Left lobe of liver (tissue), 2 donors: ENCODE measurements at regions not wholly inside any gene's neighbourhood (a gene's known extent, or its start where the extent isn't known, plus 50 kb on each side); places are given as distances from the start of the nearest gene placed in this dataset.
"Not testable (repeated sequence)": the region's sequence is repeated elsewhere in the genome, so short reads cannot be mapped to it uniquely, and the experiment has no call there.

Experiments
- ATAC-seq: fragments of 200-7000 bp; cut with Tn5 transposase; one replicate; pipeline ENCODE4 v1.9.1; 2020; ENCODE audit warnings: mild to moderate bottlenecking, moderate library complexity
- DNase-seq: peaks from one replicate; pipeline ENCODE4 v3.0.0-alpha.2; 2020; ENCODE audit warnings: low spot score
- donor health status: DM: no; HTN: no; CAD: no; lungs with moderate emphysema.
- donor health status: DM: no; HTN: yes; CAD: no.

GRCh38 chr1:79781261-79781660, 774.7 kb upstream of the ADGRL4 start:
- no peak for DNase-seq
- no peak for ATAC-seq

DNA sequence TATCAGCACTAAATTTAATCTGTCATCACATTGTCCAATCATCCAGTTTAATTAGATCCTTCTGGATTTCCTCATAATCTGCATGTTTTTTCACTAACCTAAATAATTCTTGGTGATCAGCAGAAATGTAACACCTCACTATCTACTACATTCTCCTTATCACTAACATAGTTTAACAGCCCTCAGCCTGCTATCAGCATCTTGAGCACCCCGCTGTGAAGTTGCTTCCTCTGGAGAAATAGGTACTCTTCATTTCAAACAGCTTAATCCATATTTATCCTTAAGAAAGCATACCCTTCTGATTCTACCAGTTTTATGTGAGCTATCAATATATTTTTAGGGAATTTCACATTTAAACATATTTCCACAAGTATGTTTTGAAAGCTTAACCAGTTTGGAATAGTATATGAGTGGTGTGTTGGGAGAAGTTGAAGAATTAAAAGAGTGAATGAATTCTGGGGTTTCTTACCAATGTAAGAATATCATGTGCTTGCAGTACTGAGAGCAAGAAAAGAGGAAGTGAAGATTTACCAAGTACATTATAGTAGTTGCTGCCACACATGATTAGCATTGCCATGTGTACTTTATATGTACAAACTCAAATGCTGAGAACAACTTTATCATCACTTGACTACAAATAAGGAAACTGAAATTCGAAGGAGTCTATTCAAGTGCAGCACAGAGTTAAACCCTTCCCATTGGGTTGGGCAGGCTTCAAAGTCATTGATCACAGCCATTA, 771.1 kb upstream of the ADGRL4 start:
- DNase-seq (no peak), ATAC-seq (no peak)

- no peak for DNase-seq
- ATAC-seq: no peak
Measured at GRCh38 chr1:79775402-79775801, 768.9 kb upstream of the ADGRL4 start.

DNA sequence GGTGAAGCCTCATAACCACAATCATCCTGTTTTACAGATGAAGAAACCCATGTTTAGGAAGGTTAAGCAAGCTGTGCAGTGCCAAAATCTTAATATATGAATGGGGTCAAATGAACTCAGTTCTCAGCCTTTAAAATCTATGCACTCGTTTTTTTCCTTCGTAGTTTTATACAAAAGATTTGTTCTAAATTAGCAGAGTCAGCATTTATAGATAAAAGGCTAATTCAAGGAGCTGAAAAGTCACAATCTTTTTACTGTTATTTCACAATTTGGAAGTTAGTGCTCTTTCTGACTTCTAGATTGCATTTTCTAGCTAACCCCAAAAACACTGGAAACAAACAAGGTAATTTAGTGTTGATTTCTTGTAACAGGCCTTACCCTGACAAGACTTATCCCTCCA, 766.9 kb upstream of the ADGRL4 start:
- ATAC-seq (no peak), DNase-seq (no peak)

DNA sequence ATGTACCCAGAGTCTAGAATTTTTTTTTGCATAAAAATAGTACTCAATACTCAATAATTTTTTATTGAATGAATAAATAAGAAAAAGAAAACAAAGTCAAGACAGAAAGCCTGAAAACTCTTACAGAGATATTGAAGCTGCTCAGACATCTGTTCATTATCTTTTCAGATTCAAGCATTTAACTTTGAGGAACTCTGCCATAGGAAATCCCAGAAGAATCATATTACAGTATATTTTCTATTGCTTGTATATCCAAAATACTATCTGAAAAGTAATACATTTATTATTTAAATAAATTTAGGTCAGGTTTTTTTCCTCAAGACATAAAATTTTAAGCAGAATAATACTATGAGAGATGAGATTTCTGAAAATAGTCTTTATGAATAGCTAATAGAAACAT, 755.9 kb upstream of the ADGRL4 start:
- ATAC-seq (no peak), DNase-seq (no peak)

DNA sequence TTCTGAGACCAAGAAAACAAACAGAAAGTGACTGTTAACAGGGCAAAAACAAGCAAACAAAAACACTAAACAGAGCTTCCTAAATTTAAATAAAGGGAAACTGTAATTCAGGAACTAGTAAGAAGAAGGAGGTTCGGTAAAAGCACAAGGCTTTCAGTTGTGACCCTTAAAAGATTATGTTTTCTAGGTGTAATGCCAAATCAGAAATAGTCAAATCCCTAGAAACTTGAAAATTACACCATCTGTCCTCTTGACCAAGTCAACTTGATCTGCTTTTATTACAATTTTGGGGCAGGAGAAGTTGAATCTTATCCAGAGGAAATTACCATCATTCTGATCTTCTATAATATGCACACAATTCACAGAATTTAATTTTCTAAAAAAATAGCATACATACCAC, 754.0 kb upstream of the ADGRL4 start:
- DNase-seq: no peak
- no peak for ATAC-seq

GRCh38 chr1:79749607-79750006, 743.1 kb upstream of the ADGRL4 start:
- ATAC-seq: no peak
- no peak for DNase-seq

DNA sequence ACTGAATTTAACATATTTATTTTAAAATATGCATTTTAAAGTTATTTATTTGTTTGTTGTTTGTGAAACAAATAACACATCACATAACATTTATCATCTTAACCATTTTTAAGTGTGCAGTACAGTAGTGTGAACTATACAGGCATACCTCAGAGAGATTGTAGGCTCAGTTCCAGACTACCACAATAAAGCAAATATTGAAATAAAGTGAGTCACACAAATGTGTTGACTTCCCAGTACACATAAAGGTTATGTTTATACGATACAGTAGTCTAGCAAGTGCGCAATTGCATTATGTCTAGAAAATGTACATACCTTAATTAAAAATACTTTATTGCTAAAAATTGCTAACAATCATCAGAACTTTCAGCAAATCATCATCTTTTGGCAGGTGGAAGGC, 739.4 kb upstream of the ADGRL4 start:
- DNase-seq (no peak), ATAC-seq (no peak)

DNA sequence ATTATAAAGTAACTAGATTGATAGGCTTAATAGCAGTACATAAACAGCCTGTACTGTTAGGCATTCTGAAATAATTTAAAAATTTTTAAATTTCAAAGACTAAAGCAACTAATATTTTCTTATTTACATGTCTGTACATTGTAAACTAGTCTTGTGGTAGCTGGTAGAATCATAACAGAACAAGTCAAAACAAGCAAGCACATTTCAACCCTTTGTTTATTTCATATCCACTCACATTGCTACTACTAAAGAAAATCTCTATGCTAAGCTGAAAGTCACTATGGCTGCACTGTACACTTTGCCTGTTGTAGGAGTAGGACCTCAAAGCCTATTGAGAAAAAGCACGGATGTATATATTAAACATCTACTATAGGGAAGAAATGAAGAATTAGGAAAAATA, 738.2 kb upstream of the ADGRL4 start:
- DNase-seq (no peak), ATAC-seq (no peak)

DNA sequence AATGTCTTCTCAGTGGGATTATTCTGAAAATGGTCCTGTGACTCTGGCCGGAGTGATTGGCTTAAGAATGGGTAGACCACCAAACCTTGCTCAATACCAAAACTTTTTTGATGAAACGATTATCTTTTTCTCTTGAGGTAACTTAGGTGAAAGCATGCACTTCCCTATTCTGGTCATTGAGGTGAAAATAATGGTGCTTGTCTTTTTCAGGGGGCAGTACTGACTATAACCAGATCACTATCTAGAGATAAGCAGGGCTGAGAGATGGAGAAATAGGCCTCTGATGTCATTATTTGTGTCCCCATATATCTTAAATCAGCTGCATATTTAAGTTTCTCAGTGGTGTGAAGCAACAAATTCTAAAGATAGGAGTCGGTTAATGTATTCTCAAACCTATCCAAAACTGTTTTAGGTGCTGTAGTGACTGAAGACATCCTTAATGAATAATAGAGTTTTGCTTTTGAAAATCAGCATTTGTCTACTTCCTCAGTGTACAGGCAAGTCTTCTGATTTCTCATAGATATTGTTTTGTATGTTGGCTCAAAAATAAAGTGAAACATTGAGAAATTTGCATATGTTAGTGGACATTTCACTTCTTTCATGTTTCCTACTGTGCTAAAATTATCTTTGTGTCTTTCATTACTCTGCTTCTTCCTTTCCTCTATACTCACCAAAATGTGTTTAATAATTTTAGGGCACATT, 735.3 kb upstream of the ADGRL4 start:
- no peak for DNase-seq
- no peak for ATAC-seq

DNA sequence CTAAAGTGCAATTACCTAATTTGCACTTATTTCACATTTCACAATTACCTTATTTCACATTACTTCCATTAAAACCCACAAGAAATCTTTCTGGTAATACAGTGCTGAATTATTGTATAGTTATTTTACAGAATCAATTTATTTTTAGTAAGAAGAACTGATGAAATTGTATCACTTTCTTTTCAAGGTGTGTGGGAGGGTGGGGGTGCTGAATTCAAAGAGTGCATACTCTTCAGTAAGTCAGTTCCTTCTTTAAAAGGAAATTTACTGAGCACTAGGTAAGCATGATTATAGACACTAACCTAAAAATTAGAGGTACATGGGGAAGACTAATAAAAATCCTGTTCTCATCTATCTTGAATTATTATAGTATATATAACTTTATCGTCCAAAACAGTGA, 731.6 kb upstream of the ADGRL4 start:
- DNase-seq: no peak
- no peak for ATAC-seq

DNA sequence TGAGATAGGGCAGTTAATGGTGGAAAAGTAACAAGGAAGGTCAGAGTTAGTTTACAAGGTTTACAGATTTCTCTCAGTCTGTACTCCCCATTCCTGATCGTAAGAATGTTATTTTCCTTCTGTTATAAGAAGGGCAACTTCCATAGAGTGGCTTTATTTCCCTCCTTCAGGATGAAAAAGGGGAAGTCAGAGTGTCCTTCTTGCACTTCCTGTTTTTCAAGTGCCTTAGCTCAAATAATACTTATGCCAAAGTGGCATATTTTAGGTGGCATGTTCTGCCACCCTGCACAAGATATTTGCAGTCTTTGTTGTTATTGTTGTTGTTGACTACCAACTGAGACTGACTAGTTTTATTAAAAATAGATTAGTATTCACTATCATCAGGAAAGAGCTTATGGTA, 730.7 kb upstream of the ADGRL4 start:
- no peak for DNase-seq
- no peak for ATAC-seq

DNA sequence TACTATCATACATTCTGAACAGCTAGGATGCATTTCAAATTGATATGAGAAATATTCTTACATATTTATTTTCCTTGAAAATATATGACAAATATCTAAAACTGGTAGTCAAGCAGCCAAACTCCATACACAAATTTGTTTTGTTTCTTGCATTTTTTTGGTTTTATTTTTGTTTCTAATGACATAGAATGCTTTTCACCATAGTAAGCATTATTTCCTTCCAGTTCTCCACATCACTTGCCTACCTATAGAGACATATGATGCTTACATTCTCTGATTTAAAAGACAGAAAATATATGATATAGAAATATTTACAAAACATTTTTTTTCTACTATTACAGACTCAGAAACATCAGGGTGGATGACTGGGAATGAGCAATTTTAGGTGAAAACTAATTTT, 726.4 kb upstream of the ADGRL4 start:
- DNase-seq (no peak), ATAC-seq (no peak)

DNA sequence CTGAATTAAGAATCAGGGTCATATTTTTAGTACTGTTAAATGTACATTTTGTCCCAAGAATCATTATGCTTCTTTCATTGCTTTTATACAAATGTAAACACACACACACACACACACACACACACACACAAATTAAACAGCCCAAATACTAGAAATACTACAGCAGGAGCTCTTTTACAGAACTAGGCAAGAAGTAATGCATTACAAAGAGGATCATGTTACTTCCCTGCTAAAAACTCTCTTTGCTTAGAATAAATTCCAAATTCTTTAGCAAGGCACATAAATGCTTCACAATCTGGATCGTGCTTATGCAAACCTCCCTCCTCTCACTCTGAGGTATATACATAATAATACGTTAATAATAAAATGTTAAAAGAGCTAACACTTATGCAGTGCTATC, 720.4 kb upstream of the ADGRL4 start:
- no peak for ATAC-seq

DNA sequence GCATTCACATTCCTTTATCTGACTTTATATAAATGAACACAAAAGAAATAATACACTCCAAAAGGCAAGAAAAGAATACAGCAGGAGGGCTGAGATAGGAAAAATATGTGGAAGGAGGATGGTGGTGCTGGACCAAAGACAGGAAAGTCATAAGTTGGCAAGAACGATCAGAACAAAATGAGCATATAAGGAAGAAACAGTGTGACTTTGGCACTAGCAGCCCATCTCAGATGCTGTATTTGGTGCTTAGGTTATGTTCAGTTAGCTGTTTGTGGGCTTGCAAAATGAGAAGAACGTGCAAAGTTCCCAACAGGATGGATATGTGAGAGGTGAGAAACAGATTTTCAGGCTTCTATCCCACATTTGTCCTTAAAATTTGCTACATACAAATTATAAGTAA, 719.8 kb upstream of the ADGRL4 start:
- DNase-seq: no peak
- no peak for ATAC-seq

More for the DNA sequence above, 720.4 kb upstream of the ADGRL4 start:
- no peak for DNase-seq

DNA sequence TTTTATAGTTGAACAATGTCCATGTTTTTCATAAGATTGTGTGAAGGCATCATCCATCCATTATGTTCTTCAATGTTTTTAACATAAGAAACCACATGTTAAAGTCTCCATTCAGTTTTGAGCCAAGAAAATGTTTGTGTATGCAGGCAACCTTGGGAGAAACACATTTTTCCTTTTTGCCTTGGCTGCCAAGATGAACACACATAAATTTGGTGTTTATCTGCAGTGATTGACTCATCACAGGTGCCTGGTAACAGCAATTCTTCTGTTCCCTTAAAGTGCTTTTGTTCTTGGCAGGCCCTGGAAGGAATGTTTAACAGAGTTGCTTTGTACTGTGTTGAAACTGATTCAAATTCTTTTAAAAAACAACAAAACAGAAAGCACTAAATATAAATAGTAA, 709.9 kb upstream of the ADGRL4 start:
- DNase-seq (no peak), ATAC-seq (no peak)

DNA sequence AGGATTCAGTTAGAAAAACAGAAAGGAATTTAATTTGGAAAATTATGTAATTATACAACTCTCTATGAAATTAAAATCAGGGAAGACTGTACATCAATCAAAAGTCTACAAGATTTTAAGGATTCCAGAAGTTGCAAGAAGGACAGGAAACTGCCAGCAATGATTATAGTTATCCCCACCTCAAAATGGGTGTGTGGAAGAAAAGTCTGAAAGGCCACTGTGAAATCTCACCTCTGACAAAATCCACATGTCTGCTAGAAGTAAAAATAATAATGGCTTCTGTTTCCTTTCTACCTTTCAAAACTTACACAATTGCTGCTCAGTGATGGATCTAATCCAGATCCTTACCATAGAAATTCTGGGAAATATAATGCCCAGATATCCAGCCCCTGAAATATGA, 708.1 kb upstream of the ADGRL4 start:
- no peak for DNase-seq
- no peak for ATAC-seq

DNA sequence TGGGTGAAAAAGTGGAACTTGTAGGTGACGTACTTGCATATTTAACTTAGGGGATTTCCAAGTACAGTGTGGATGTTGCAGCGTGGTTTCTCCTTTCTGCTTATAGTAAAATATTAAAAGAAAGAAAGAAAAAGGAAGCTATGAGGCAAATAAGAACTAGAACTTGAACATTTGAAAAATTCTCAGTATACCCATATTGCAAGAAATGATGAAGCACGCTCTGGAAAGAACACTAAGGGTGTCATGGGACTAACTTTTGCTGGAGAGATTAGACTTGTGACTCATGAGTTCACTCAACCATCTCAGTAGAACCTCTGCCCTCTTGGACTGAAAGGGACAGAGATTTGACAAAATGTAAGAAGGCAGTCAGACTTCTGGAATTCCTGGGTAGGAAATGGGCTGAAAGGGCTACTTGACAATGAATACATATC, 704.5 kb upstream of the ADGRL4 start:
- DNase-seq (no peak), ATAC-seq (no peak)

DNA sequence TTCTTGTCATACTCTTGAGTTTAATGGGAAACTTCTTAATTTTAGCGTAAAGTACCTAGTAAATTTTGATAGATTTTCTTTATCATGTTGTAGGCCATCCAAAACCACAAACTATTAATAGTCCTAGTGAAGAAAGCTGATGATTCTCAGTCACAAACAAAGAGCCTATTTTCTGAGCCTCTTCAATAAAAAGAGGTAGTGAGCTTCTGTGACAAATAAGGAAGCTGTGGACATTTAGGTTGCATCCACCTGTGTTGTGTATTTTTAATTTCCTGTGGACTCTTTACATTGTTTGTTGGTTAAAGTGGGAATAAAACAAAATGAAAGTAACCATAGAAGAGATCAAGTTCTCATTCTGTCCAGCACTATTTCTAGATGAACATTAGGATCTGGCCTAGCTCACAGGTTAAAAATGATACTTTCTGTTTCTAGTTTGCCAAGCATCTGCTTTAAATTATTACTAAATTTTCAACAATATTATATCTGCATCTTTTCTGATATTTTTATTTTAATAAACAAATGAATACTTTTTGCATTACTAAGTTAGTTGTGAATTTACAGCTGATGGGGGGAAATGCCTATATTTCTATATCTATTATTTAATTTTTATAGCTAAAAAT, 702.2 kb upstream of the ADGRL4 start:
- DNase-seq: no peak

GRCh38 chr1:79705218-79705617, 698.7 kb upstream of the ADGRL4 start:
- no peak for ATAC-seq
- no peak for DNase-seq

More for the DNA sequence above, 702.2 kb upstream of the ADGRL4 start:
- ATAC-seq: no peak

GRCh38 chr1:79704067-79704466, 697.5 kb upstream of the ADGRL4 start:
- DNase-seq: no peak
- no peak for ATAC-seq

DNA sequence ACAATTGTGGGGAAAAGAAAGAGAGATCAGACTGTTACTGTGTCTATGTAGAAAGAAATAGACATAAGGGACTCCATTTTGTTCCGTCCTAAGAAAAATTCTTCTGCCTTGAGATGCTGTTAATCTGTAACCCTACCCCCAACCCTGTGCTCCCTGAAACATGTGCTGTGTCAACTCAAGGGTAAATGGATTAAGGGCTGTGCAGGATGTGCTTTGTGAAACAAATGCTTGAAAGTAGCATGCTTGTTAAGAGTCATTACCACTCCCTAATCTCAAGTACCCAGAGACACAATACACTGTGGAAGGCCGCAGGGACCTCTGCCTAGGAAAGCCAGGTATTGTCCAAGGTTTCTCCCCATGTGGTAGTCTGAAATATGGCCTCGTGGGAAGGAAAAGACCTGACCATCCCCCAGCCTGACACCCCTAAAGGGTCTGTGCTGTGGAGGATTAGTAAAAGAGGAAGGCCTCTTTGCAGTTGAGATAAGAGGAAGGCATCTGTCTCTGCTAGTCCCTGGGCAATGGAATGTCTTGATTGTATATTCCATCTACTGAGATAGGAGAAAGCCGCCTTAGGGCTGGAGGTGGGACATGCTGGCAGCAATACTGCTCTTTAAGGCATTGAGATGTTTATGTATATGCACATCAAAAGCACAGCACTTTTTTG, 695.9 kb upstream of the ADGRL4 start:
- not testable (repeated sequence) for ATAC-seq, DNase-seq
